Colonic mucosa (tissue), 4 donors: ENCODE measurements at regions not wholly inside any gene's neighbourhood (a gene's known extent, or its start where the extent isn't known, plus 50 kb on each side); places are given as distances from the start of the nearest gene placed in this dataset.
"Not testable (repeated sequence)": the region's sequence is repeated elsewhere in the genome, so short reads cannot be mapped to it uniquely, and the experiment has no call there.

Source experiments
- DNase-seq: peaks from one replicate; pipeline ENCODE4 v3.0.0-alpha.2; 2020
- H3K27ac ChIP-seq: fragments of 200-600 bp; one replicate; pipeline ENCODE4 v1.8.0; 2021
- H3K27me3 ChIP-seq: fragments of 200-600 bp; one replicate; pipeline ENCODE4 v1.8.0; 2021
- H3K36me3 ChIP-seq: fragments of 200-600 bp; one replicate; pipeline ENCODE4 v1.8.0; 2021
- H3K4me1 ChIP-seq: fragments of 200-600 bp; one replicate; pipeline ENCODE4 v1.8.0; 2021; ENCODE audit warnings: mild to moderate bottlenecking
- H3K4me3 ChIP-seq: fragments of 200-600 bp; one replicate; pipeline ENCODE4 v1.8.0; 2021
- H3K9ac ChIP-seq, 2 donors: one replicate each; pipeline ENCODE4 v1.7.0; 2013; ENCODE audit warnings: control low read depth in 2 of 2, low read depth in 2 of 2, low read length in 2 of 2
- H3K9me3 ChIP-seq: fragments of 200-600 bp; one replicate; pipeline ENCODE4 v1.8.0; 2021
- intact Hi-C: fragments of 100-400 bp; cut with DNase I; formaldehyde crosslinking; loops from one replicate; pipeline ENCODE4 v1.14.1; 2022
- TF ChIP-seq, protein P1 (sequence below): fragments of 200-600 bp; IDR thresholded peaks from one replicate; pipeline ENCODE4 v1.8.0; 2022; ENCODE audit warnings: antibody characterized with exemption, mild to moderate bottlenecking
- donor health status: healthy.
- donor health status: DM: no; HTN: no; CAD: no.
- donor health status: DM: no; HTN: no; CAD: no.

DNA sequence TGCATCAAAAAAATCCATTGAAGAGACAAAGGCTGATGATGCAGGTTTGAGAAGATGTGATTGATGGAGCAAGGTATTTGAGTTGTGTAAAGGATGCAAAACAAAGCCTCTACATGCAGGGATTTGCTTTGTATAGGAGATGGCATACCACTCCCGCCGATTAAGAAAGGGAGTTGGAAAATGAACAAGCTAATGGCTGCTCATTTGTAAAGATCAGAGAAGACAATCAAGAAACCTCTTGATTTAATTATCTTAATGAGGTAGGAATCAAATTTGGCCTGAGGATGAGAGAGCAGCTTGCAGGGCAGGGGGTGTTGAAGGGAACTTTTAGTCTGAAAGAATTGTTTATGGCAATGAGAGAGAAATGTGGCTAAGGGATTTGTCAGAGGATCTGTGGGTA lies 448.2 kb upstream of the ADGRB3 start:
- no peak overlapping the region for H3K9ac ChIP-seq
- no peaks in the 10 kb centered on the region for H3K27me3 ChIP-seq
- DNase-seq, result no peak
- no peak overlapping the region for H3K4me3 ChIP-seq
- H3K36me3 ChIP-seq, result no peaks in the 10 kb centered on the region
- intact Hi-C loops, result no loop called here
- H3K27ac ChIP-seq, result no peak overlapping the region
- TF ChIP-seq, protein P1, sequence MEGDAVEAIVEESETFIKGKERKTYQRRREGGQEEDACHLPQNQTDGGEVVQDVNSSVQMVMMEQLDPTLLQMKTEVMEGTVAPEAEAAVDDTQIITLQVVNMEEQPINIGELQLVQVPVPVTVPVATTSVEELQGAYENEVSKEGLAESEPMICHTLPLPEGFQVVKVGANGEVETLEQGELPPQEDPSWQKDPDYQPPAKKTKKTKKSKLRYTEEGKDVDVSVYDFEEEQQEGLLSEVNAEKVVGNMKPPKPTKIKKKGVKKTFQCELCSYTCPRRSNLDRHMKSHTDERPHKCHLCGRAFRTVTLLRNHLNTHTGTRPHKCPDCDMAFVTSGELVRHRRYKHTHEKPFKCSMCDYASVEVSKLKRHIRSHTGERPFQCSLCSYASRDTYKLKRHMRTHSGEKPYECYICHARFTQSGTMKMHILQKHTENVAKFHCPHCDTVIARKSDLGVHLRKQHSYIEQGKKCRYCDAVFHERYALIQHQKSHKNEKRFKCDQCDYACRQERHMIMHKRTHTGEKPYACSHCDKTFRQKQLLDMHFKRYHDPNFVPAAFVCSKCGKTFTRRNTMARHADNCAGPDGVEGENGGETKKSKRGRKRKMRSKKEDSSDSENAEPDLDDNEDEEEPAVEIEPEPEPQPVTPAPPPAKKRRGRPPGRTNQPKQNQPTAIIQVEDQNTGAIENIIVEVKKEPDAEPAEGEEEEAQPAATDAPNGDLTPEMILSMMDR, result no peak
- no peaks in the 10 kb centered on the region for H3K9me3 ChIP-seq
- no peaks in the 10 kb centered on the region for H3K4me1 ChIP-seq

DNA sequence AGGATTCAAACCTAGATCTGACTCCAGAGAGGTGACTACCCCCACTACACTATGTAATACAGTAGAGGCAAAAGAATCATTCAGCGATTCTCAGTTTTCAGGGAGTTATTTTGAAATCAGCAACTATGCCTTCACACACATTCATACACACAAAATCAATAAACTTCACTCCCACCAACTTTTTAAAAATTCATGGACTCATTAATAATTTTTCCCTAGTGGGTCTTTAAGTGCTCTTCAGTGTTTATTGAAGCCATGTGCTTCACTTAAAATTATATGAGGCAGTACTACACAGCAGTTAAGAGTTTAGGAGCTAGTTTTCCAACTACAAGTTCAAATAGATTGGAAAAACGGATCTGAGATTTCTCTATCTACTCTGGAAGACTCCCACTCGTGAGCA lies 452.7 kb upstream of the ADGRB3 start:
- intact Hi-C loops, result no loop called here
- no peaks in the 10 kb centered on the region for H3K9me3 ChIP-seq
- no peaks in the 10 kb centered on the region for H3K4me1 ChIP-seq
- no peak overlapping the region for H3K27ac ChIP-seq
- no peak overlapping the region for H3K4me3 ChIP-seq
- H3K36me3 ChIP-seq, result no peaks in the 10 kb centered on the region
- no peaks in the 10 kb centered on the region for H3K27me3 ChIP-seq
- TF ChIP-seq, protein P1, result no peak
- DNase-seq, result no peak
- no peak overlapping the region for H3K9ac ChIP-seq

DNA sequence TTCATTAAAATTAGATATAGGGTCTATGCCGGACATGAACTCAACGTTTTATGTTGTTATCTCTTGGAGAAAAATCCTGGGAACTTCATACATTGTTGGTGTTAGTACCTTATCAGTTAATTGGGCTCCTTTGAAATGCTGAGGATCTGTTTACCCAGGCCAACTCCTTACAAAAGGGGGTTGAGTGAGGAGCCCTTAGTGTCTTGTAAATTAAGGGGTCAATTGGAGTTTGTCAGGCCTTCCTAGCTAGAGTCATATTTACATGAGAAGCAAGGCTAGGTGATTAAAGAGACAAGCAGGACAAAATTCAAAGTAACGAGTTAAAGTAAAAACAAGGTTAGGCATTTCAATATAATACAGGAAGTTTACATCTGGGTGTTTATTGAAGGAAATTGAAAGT lies 454.1 kb upstream of the ADGRB3 start:
- intact Hi-C loops, H3K27me3 ChIP-seq, DNase-seq, H3K27ac ChIP-seq, H3K4me3 ChIP-seq, H3K36me3 ChIP-seq, H3K9ac ChIP-seq, H3K4me1 ChIP-seq, H3K9me3 ChIP-seq: not testable (repeated sequence)

DNA sequence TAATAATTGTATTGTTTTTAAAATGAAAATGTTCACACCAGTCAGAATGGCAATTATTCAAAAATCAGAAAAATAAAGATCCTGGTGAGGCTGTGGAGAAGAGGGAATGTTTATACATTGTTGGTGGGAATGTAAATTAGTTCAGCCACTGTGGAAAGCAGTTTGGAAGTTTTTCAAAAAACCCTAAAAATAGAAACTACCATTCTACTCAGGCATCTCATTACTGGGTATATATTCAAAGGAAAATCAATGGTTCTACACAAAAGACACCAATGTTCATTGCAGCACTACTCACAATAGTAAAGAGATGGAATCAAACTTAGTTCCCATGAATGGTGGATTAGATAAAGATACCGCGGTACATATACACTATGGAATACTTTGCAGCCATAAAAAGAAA lies 461.5 kb upstream of the ADGRB3 start:
- Histone ChIP-seq H3K27ac (no peak overlapping the region), H3K9ac (no peak overlapping the region), H3K36me3 (no peaks in the 10 kb centered on the region), H3K27me3 (no peaks in the 10 kb centered on the region), H3K4me3 (no peak overlapping the region), H3K4me1 (no peaks in the 10 kb centered on the region), H3K9me3 (no peaks in the 10 kb centered on the region)
- no peak for DNase-seq
- intact Hi-C loops, result no loop called here
- TF ChIP-seq, protein P1, result no peak

DNA sequence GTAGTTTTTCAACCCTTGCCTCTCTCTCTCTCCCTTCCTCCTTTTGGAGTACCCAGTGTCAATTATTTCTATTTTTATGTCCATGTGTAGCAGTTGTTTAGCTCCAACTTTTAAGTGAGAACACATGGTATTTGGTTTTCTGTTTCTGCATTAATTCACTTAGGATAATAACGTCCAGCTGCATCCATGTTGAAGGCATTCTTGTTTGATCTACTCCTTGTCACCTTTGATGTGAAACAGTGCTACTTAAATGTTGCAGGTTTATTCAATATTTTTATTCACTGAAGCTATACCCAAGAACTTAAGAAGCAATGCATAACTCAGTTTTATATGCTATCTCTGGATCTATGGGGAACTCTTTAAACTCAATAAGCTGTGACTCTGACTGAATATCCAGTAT lies 465.2 kb upstream of the ADGRB3 start:
- Histone ChIP-seq H3K9me3 (no peaks in the 10 kb centered on the region), H3K27me3 (no peaks in the 10 kb centered on the region), H3K9ac (no peak overlapping the region), H3K4me3 (no peak overlapping the region), H3K27ac (no peak overlapping the region), H3K36me3 (no peaks in the 10 kb centered on the region), H3K4me1 (no peaks in the 10 kb centered on the region)
- intact Hi-C loops, result no loop called here
- DNase-seq, result no peak
- TF ChIP-seq, protein P1, result no peak

DNA sequence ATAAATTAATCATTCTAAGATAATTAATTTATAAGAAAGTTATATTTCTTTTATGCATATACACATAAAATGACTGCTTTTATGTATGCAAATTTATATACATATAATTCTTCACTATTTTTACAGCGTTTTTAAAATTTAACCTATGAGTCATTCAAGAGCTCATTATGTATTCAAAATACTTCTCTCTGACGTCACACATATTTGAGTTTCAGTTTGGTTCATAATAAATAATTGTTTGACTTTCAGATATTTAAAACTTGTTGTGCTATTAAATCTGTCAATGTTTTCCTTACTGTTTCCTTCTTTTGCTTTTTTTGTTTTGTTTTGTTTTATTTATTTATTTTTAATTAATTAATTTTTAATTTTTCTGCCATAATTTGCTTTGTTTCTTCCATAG lies 467.5 kb upstream of the ADGRB3 start:
- TF ChIP-seq, protein P1, result no peak
- H3K27me3 ChIP-seq, result no peaks in the 10 kb centered on the region
- no peak overlapping the region for H3K27ac ChIP-seq
- no peaks in the 10 kb centered on the region for H3K9me3 ChIP-seq
- intact Hi-C loops, result no loop called here
- H3K36me3 ChIP-seq, result no peaks in the 10 kb centered on the region
- H3K9ac ChIP-seq, result no peak overlapping the region
- H3K4me3 ChIP-seq, result no peak overlapping the region
- H3K4me1 ChIP-seq, result no peaks in the 10 kb centered on the region
- DNase-seq, result no peak

DNA sequence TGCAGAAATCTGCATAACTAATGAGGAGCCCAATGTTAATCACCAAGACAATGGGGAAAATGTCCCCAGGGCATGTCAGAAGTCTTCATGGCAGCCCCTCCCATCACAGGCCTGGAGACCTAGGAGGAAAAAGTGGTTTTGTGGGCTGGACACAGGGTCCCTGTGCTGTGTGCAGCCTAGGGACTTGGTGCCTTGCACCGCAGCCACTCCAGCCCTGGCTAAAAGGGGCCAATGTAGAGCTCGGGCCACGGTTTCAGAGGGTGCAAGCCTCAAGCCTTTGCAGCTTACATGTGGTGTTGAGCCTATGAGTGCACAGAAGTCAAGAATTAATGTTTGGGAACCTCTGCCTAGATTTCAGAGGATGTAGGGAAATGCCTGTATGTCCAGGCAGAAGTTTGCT lies 474.3 kb upstream of the ADGRB3 start:
- H3K36me3 ChIP-seq, H3K9me3 ChIP-seq, DNase-seq, H3K27me3 ChIP-seq, H3K4me1 ChIP-seq, H3K27ac ChIP-seq, H3K9ac ChIP-seq, intact Hi-C loops, H3K4me3 ChIP-seq: not testable (repeated sequence)
